8988T (cell line): ENCODE measurements at regions not wholly inside any gene's neighbourhood (a gene's known extent, or its start where the extent isn't known, plus 50 kb on each side); places are given as distances from the start of the nearest gene placed in this dataset.

Experiments
- DNase-seq: peaks from one replicate; pipeline ENCODE4 v3.0.0; 2011

DNA sequence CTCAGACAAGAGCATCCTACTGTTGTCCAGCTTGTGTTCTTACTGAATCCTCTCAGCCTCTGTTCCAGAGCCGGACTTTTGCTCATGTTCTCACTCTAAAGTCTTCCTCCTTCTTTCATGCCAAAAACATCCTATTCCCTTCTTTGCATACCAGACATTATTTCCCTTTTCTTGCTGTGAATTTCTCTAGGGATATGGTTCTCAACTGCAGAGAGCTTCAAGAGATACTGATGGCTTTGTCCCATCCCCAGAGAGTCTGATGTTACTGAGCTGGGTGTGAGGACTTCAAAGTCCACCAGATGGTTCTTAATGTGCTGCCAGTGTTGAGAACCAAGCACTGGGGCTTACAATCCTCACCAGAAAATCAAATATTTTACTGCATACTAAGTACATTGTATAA is 98.6 kb upstream of the FER start:
- DNase-seq, result no peak

DNA sequence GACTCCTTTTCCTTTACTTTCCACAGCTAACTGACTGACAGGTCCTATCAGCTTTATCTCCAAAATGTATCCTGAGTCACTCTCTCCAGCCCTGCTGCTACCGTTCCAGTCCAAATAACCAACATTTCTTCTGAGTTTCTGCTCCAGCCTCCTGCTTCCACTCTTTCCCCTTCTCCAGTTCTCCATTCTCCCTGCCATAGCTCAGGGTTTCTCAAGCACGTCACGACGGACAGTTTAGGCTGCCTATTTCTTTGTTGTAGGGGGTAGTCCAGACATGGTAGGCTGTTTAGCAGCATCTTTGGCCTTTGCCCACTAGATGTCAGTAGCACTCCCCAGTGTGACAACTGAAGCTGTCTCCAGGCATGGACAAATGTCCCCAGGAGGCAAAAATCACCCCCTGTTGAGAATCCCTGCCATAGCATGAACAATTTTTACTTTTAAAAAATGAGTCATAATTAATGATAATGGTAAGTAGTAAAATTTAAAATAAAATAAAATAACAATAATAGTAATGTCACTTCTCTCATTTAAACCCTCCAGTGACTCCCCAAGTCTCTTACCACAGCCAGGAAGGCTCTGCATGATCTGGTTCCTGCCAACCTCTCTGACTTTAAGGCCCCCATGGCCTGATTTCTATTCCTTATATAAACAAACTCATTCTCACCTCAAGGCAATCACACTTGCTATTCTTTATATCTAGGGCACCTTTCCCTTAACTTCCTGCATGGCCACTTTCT is 105.4 kb upstream of the FER start:
- DNase-seq, result peak; percentile 23

- no peak for DNase-seq
Measured at GRCh38 chr5:108641596-108641995, 106.1 kb upstream of the FER start.

DNA sequence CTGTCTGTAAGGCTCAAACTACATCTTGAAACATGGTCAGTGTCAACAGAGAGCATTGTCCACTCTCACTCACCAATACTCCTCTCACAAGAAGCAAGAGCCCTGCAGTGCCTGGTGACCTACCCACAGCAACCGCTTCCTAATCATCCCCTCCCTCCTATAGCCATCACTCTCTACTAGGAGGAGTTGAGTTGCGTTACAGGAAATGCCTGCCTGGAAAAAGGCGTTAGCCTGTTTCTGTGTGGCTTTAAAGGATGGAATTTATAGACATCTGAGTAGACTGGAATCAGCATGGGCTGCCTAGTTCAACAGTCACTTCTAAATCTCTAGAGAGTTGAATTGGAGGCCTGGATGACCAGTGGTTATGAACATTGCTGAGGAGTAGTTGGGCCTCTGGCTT is 108.3 kb upstream of the FER start:
- DNase-seq, result no peak

GRCh38 chr5:108638021-108638420 is 109.7 kb upstream of the FER start:
- DNase-seq, result no peak

- no peak for DNase-seq
Measured at GRCh38 chr5:108637134-108637533, 110.6 kb upstream of the FER start.

GRCh38 chr5:108636135-108636853 is 111.4 kb upstream of the FER start:
- no peak for DNase-seq

GRCh38 chr5:108634617-108635288 is 112.9 kb upstream of the FER start:
- no peak for DNase-seq

DNA sequence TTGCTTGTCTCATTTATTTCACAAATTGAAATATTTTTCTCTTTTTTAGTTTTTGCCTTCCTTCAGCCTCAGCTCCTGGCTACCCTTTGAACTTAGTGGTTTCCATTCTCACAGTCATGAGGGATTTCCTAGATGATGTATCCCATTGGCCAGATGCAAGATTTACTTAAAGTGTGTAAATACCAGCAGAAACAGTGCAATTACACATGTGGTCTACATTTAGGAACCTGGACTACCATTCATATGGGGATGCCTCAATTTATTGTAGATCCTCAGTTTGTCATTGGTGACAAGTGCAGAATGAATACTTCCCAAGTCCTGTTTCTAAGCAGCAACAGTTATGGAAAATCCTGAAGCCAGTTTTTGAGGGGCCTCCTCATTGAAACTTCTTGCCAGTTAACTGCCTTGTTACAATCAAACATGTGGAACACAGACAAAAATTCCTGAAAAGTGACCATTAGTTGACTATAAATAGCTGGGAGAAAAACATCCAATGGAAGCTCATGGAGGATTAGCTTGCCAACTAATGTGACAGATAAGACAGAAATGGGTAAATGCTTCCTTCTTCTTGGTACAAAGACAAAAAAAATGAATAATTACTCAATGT is 113.6 kb upstream of the FER start:
- DNase-seq, result no peak

DNA sequence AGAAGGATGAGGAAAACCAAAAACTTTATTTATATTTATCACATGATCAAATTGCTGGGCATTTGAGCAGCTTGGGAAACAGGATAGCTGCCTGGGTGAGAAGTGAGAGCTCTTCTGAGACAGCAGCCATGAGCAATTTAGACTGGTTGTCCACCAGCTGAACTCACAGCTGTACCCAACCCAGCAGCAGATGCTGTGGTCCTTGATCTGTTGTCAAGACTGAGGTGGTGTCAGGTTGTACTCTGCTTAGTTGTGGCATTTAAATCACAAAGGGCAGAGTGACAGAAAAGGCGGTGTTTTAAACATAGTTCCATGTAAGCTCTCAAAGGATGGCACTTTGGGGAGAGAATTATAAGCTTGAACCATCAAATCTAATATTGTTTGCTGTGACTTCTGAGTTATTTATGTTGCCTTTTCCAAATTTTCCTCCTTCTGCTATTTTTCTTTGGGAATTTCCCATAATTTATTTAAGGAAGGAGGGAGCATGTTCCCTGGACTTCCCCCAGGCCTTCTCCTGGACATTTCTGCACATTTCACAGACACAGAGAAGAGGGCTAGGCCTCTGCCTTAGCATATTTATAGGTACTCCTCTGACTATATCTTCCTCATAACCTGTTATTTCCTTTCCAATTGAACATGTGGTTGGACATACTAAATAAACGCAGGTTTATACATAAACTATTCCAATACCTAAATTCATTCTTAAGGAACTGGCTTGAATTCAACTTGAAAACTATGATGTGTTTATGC is 117.7 kb upstream of the FER start:
- no peak for DNase-seq

GRCh38 chr5:108625654-108626053 is 122.0 kb upstream of the FER start:
- DNase-seq, result no peak

DNA sequence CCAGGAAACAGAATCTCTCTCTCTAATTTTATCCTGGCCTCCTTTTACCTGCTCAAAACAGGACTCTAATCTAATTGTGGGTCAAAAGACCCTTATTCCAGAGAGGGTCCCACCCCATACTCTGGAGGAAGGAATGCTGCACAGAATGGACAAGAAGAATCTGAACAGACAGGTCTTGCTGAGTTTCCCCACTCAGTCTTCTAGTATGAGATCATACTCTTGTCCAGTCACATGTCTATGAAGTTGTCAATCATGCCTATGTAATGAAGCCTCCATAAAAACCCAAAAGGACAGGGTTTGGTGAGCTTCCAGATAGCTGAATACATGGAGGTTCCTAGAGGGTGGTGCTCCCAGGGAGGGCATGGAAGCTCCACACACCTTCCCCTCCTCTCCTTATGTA is 123.9 kb upstream of the FER start:
- no peak for DNase-seq

DNA sequence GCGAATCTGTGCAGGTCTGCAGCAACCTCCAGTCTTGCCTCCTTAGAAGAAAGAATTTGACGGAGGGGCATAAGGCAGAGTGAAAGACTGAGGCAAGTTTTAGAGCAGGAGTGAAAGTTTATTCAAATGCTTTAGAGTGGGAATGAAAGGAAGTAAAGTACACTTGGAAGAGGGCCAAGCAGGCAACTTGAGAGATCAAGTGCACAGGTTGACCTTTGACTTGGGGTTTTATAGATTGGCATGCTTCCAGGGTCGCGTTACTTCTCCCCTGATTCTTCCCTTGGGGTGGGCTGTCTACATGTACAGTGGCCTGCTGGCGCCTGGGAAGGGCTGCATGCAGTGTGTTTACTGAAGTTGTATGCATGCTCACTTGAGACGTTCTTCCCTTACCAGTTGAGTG is 127.2 kb upstream of the FER start:
- DNase-seq, result no peak

- DNase-seq, result no peak
Measured at GRCh38 chr5:108619815-108620214, 127.9 kb upstream of the FER start.

DNA sequence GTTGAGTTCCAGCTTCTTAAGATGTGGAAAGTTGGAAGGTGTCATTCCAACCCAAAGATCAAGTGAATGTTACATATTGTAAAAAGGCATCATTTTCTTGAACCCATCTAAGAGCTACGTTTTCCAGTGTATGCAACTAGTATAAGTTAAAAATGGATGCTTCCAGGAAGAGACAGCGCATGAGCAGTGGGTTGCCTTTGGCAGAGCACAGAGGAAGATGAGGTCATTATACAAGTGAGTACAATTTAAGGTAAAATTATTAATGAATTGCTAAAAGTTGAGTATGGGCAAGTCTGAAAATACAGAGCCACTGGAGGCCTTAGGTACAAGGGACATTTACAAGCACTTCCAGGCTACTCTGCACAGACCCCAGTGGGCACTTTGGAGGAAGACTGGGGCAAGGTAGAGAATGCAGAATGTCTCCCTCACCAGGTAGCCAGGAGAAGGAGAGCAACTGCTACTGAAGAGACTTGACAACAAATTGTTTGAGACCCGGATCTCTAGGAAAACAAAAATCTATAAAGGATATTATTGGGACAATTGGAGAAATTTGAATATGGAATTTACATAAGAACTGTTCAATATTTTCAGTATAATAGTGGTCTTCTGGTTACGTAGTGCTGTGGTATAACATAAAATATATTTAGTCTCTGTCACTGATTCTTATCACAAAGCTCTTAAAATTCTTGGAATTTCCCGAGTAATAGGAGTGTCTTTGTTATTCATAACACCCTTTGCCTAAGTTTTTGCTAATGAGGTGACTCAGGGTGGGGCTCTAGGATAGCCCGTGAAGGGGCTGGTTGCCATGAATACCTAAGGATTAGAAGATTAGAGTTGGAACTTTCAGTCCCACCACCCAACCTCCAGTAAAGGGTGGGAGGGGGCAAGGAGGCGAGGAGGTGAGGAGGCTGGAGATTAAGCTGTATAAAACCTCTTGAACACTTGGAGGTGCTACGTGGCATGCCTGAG is 129.9 kb upstream of the FER start:
- no peak for DNase-seq

DNA sequence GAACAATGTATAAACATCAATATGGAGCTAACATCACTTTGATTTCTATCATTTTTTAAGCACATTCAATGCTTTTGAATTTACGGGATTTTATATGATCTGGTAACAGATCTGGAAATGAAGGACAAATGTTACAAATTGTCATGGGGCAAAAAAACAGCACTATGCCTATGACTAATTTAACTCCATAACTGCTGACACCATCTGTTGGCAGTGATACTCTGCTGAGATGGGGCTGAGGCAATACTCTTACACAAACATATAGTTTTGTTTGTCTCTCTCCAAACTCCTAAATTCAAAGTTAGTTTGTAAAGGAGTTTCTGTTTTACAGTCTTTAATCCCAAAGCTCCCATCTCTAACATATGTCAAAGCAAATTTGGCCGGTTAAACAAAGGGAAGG is 132.5 kb upstream of the FER start:
- no peak for DNase-seq

GRCh38 chr5:108607421-108607820 is 140.3 kb upstream of the FER start:
- no peak for DNase-seq

DNA sequence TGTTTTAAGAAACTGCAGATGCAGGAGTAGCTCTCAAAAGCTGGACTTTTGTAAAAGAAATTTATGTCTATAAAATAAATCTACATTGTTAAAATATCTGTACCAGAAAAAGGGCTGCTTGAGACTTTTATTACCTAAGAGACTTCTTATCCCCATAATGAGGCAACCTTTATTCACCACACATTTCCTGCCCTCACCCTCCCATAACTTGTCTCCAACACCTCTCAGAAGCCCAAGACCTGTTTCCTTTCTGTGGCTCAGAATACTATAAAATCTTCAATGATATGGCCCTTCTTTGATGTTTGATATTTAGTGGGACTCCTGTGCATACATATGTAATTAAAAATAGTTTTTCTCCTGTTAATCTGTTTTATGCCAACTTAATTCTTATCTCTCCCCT is 141.5 kb upstream of the FER start:
- DNase-seq, result no peak

DNA sequence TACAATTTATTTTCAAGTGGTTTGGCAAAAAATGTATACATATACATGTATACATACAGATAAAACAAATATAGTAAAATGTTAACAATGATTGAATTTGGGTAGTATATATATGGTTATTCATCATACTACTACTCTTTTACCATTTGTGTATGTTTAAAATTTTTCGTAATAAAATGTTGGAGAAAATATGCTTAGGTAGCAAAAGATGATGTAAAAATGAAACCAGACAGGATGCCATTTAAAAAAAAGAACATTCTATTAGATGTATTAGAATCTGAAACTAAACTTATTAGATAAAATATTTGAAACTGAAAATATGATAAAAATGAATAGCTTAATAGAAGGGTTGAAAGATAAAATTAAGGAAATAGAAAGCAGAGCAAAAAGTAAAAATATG is 144.9 kb upstream of the FER start:
- no peak for DNase-seq

DNA sequence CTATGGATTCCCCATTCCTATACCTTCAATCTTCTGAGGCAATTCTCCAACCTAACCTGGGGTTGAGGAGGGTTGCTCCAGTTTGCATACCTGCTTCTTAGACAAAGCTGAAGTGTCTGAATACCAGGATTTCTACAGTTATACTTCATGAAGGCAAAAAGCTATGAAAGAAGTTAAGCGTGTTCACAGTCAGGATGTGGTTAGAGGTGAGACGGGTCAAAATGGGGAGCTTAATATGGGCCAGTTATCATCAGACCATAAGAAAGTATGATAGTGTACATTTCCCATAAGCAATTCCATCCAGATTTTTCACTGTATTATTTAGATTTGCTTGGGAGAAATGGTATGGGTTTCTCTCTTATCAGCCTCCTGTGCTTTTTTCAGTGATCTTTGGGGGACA is 156.9 kb upstream of the FER start:
- no peak for DNase-seq

GRCh38 chr5:108588323-108588722 is 159.4 kb upstream of the FER start:
- no peak for DNase-seq

DNA sequence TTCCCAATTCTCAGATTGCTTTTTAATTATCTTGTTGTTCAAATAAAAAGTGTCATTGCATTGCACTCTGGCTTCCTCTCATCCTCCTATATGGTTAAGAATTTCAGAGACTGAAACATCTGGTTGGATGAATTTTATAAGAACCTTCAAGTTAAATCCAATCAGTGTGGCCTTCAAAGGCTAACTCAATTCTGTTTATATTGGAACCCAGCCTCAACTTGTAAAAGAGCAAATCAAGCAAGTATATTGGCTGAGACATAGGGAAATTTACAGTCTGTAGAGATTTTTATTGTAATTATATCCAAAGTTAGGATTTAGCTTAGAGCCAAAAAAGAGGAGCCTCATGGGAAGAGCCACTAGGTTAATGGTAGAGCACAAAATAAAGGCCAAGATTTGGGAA is 159.9 kb upstream of the FER start:
- DNase-seq, result no peak
